BJ (cell line): ENCODE measurements at regions not wholly inside any gene's neighbourhood (a gene's known extent, or its start where the extent isn't known, plus 50 kb on each side); places are given as distances from the start of the nearest gene placed in this dataset.

Experiments used
- CTCF ChIA-PET: fragments of 350-600 bp; formaldehyde crosslinking; extraction: SDS; loops from one replicate; lab custom pipeline; 2021; ENCODE audit warnings: antibody characterized with exemption, inconsistent platforms; lab: Yijun Ruan, JAX
- POLR2A ChIA-PET: fragments of 300-600 bp; sonication (Branson Sonifier 250); formaldehyde crosslinking; extraction: SDS; loops from one replicate; lab custom pipeline; 2021; ENCODE audit warnings: antibody characterized with exemption; lab: Charles Lee
- DNase-seq: peaks from one replicate; pipeline ENCODE4 v3.0.0-alpha.2; 2011; ENCODE audit warnings: low read depth
- H3K27me3 ChIP-seq: 2 replicates; pipeline ENCODE4 v1.6.0; 2011; ENCODE audit warnings: low read length; ENCODE audit not compliant: control insufficient read depth, insufficient read depth
- H3K36me3 ChIP-seq: 2 replicates; pipeline ENCODE4 v1.5.1; 2011; ENCODE audit warnings: low read length; ENCODE audit not compliant: control insufficient read depth, insufficient read depth
- H3K4me3 ChIP-seq: 2 replicates; pipeline ENCODE4 v1.5.1; 2011; ENCODE audit warnings: low read depth, mild to moderate bottlenecking, control low read depth, low read length
- CTCF ChIP-seq: IDR thresholded peaks from 2 replicates; pipeline ENCODE4 v1.5.1; 2011; ENCODE audit warnings: low read depth, mild to moderate bottlenecking, control low read depth, inconsistent platforms, low read length, moderate library complexity; ENCODE audit not compliant: insufficient read depth

DNA sequence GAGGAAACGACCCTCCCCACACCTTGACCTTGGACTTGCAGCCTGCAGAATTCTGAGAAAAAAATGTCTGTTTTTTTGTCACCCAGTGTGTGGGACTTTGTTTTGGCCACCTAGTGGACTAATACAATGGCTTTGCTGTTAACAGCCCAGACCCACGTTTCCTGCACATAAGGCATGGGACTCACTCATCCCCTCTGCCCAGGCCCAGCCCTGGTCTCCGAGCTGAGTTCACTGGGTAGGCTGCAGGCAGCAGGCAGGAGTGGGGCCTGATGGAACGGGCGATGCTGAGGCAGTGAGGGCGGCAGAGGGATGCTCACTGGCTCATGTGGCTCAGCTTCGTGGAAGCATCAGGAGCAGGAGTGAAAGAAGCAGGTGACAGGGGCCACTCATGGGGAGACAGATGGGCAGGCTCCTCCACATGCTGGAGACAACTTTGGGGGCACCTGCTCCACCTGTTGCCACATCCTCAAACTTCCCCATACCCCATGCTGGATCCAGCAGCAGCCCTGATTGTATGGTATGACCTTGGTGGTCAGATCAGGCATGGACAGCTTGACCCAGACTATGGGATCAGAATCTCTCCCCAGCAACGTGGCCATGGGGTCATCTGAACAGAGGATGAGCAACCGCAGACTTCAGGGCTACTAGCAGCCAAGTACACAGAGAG, 65.8 kb upstream of the ANTXRL start:
- DNase-seq: no peak
- ChIA-PET CTCF (interaction anchor here (1.3 kb wide), 1 partner anchor 8 kb away, joined by 5 read pairs; no protein-coding TSS in a partner anchor), POLR2A (no interaction called here)
- Histone ChIP-seq H3K27me3 (peaks cover 7% of the 10 kb centered on the region), H3K4me3 (no peak overlapping the region), H3K36me3 (no peaks in the 10 kb centered on the region)
- no peak for TF ChIP-seq CTCF

- no peak overlapping the region for H3K4me3 ChIP-seq
- H3K36me3 ChIP-seq: no peaks in the 10 kb centered on the region
- TF ChIP-seq CTCF: no peak
- peaks cover 9% of the 10 kb centered on the region for H3K27me3 ChIP-seq
- ChIA-PET POLR2A (no interaction called here), CTCF (no interaction called here)
- no peak for DNase-seq
Measured at GRCh38 chr10:46222364-46222935, 64.3 kb upstream of the ANTXRL start.

GRCh38 chr10:46223064-46223480, 63.7 kb upstream of the ANTXRL start:
- TF ChIP-seq CTCF: no peak
- H3K36me3 ChIP-seq: no peaks in the 10 kb centered on the region
- ChIA-PET CTCF (interaction anchor here (0.6 kb wide), 1 partner anchor 302 kb away, joined by 3 read pairs; no protein-coding TSS in a partner anchor), POLR2A (no interaction called here)
- no peak for DNase-seq
- peaks cover 11% of the 10 kb centered on the region for H3K27me3 ChIP-seq
- no peak overlapping the region for H3K4me3 ChIP-seq

- POLR2A ChIA-PET: no interaction called here
- Histone ChIP-seq H3K36me3 (no peaks in the 10 kb centered on the region), H3K27me3 (peaks cover 8% of the 10 kb centered on the region), H3K4me3 (no peak overlapping the region)
- TF ChIP-seq CTCF: no peak
- DNase-seq: no peak
- CTCF ChIA-PET: interaction anchor here (0.6 kb wide), 1 partner anchor 302 kb away, joined by 3 read pairs; no protein-coding TSS in a partner anchor
Measured at GRCh38 chr10:46223626-46224413, 63.0 kb upstream of the ANTXRL start.

DNA sequence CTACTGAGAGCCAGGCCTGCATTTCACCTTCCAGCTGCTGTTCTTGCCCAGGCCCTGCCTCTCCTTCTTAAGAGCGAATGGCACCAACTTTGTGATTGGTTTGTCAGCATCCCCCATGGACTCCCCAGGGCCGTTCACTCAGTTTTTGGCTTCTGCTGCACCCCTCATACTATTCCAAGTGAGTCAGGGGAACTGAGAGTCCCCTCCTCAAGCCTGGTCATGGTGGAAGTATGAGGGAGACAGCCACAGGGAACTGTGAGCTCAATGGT, 62.4 kb upstream of the ANTXRL start:
- TF ChIP-seq CTCF: no peak
- no peak for DNase-seq
- CTCF ChIA-PET: no interaction called here
- peaks cover 8% of the 10 kb centered on the region for H3K27me3 ChIP-seq
- no peak overlapping the region for H3K4me3 ChIP-seq
- POLR2A ChIA-PET: no interaction called here
- H3K36me3 ChIP-seq: no peaks in the 10 kb centered on the region
